Activated CD4-positive, alpha-beta T cell treated with anti-CD3 and anti-CD28 coated beads for 4 hours (primary cell): ENCODE measurements at regions not wholly inside any gene's neighbourhood (a gene's known extent, or its start where the extent isn't known, plus 50 kb on each side); places are given as distances from the start of the nearest gene placed in this dataset.
"Not testable (repeated sequence)": the region's sequence is repeated elsewhere in the genome, so short reads cannot be mapped to it uniquely, and the experiment has no call there.

Experiments used
- DNase-seq, 2 donors: peaks; one replicate each; pipeline ENCODE4 v3.0.0-alpha.2; 2020

- no peak for DNase-seq
These were observed 110.2 kb upstream of the SPIN1 start for GRCh38 chr9:88278036-88278435.

GRCh38 chr9:88274078-88274477 is 114.2 kb upstream of the SPIN1 start:
- no peak for DNase-seq

- DNase-seq, result no peak
These were observed 115.3 kb upstream of the SPIN1 start for GRCh38 chr9:88272986-88273385.

GRCh38 chr9:88270413-88270812 is 117.8 kb upstream of the SPIN1 start:
- no peak for DNase-seq

- no peak for DNase-seq
These were observed 119.4 kb upstream of the SPIN1 start for GRCh38 chr9:88268886-88269285.

- DNase-seq, result no peak
These were observed 121.0 kb upstream of the SPIN1 start for GRCh38 chr9:88267283-88267682.

GRCh38 chr9:88266416-88266815 is 121.8 kb upstream of the SPIN1 start:
- DNase-seq, result no peak

- no peak for DNase-seq
These were observed 120.7 kb upstream of the SPATA31C2 start for GRCh38 chr9:88259001-88259400.

GRCh38 chr9:88258601-88259000 is 120.3 kb upstream of the SPATA31C2 start:
- no peak for DNase-seq

- DNase-seq, result no peak
These were observed 119.7 kb upstream of the SPATA31C2 start for GRCh38 chr9:88258024-88258423.

- no peak for DNase-seq
These were observed 117.9 kb upstream of the SPATA31C2 start for GRCh38 chr9:88256216-88256615.

- DNase-seq, result not testable (repeated sequence)
These were observed 117.5 kb upstream of the SPATA31C2 start for GRCh38 chr9:88255806-88256205.

- DNase-seq, result no peak
These were observed 113.6 kb upstream of the SPATA31C2 start for GRCh38 chr9:88251903-88252302.

GRCh38 chr9:88243736-88244135 is 105.5 kb upstream of the SPATA31C2 start:
- no peak for DNase-seq

- DNase-seq, result no peak
These were observed 104.6 kb upstream of the SPATA31C2 start for GRCh38 chr9:88242879-88243278.

- no peak for DNase-seq
These were observed 99.8 kb upstream of the SPATA31C2 start for GRCh38 chr9:88237991-88238571.

GRCh38 chr9:88237479-88237961 is 99.2 kb upstream of the SPATA31C2 start:
- DNase-seq, result no peak

- DNase-seq, result no peak
These were observed 98.5 kb upstream of the SPATA31C2 start for GRCh38 chr9:88236511-88237478.

GRCh38 chr9:88235615-88236014 is 97.3 kb upstream of the SPATA31C2 start:
- no peak for DNase-seq

- no peak for DNase-seq
These were observed 95.8 kb upstream of the SPATA31C2 start for GRCh38 chr9:88234114-88234513.

- no peak for DNase-seq
These were observed 94.8 kb upstream of the SPATA31C2 start for GRCh38 chr9:88233091-88233490.

- no peak for DNase-seq
These were observed 92.3 kb upstream of the SPATA31C2 start for GRCh38 chr9:88230612-88231011.

- DNase-seq, result no peak
These were observed 91.2 kb upstream of the SPATA31C2 start for GRCh38 chr9:88229434-88229833.

GRCh38 chr9:88224938-88225337 is 86.7 kb upstream of the SPATA31C2 start:
- DNase-seq, result no peak
